ENCODE measurements at regions not wholly inside any gene's neighbourhood (a gene's known extent, or its start where the extent isn't known, plus 50 kb on each side); places are given as distances from the start of the nearest gene placed in this dataset.

- TF ChIP-seq POLR2A (IDR thresholded peaks at IDR 0.05; ENCODE audit: low read depth, low read length), result no peak
- TF ChIP-seq JUN (IDR thresholded peaks at IDR 0.05; ENCODE audit: borderline replicate concordance, insufficient read depth, insufficient read length, low read depth), result no peak
- no peak for TF ChIP-seq MAX (IDR thresholded peaks at IDR 0.05; ENCODE audit: insufficient read depth, insufficient read length)
- no peak for TF ChIP-seq FOS (IDR thresholded peaks at IDR 0.05; ENCODE audit: borderline replicate concordance, insufficient read depth, low read length)
- TF ChIP-seq MYC (IDR thresholded peaks at IDR 0.05; ENCODE audit: low read depth, low read length), result no peak
- TF ChIP-seq EZH2 (IDR thresholded peaks at IDR 0.05; ENCODE audit: borderline replicate concordance, low read depth, low read length, severe bottlenecking), result no peak
- TF ChIP-seq CTCF (IDR thresholded peaks at IDR 0.05; ENCODE audit: extremely low read depth in 1 of 2, insufficient read depth in 1 of 2, low read depth in 1 of 2, low read length in 2 of 2), result no peak
- TF ChIP-seq GATA2 (IDR thresholded peaks at IDR 0.05; ENCODE audit: insufficient read depth, insufficient read length, low read depth, low read length), result no peak
- no TSS peak for BruUV-seq (replicated peaks)
- Histone ChIP-seq H3K4me1 (ENCODE audit: control insufficient read depth, extremely low read depth, insufficient read depth, low read length) (peaks cover 10% of the 10 kb centered on the region), H3K9me1 (replicated peaks; ENCODE audit: control insufficient read depth, extremely low read depth, insufficient read depth, low read length) (no peaks in the 10 kb centered on the region), H3K4me3 (replicated peaks in 1 of 3; ENCODE audit: insufficient read depth in 1 of 3, low read depth in 1 of 3, low read length in 3 of 3) (no peak overlapping the region), H3K36me3 (ENCODE audit: control insufficient read depth in 2 of 2, extremely low read depth in 1 of 2, insufficient read depth in 2 of 2, low read length in 2 of 2) (no peaks in the 10 kb centered on the region), H3K9me3 (replicated peaks; ENCODE audit: control insufficient read depth, insufficient read depth, low read length) (no peaks in the 10 kb centered on the region), H3K27me3 (ENCODE audit: control insufficient read depth in 2 of 2, insufficient read depth in 2 of 2, low read length in 2 of 2) (peaks cover 2 to 4% of the 10 kb centered on the region in 2 experiments), H3K79me2 (ENCODE audit: control insufficient read depth, insufficient read depth, low read length) (no peaks in the 10 kb centered on the region), H3K27ac (ENCODE audit: insufficient read depth, low read depth, low read length) (no peak overlapping the region), H3K4me2 (ENCODE audit: insufficient read depth, low read length) (no peak overlapping the region), H2AFZ (ENCODE audit: low read depth, low read length) (no peak overlapping the region), H4K20me1 (replicated peaks; ENCODE audit: control insufficient read depth, extremely low read depth, insufficient read depth, low read length) (no peaks in the 10 kb centered on the region), H3K9ac (replicated peaks; ENCODE audit: extremely low read depth, insufficient read depth, low read length) (no peak overlapping the region)
- DNase-seq (ENCODE audit: low read depth, low spot score) (no peak), FAIRE-seq (no peak)
- ChIA-PET POLR2A (no interaction called here), CTCF (interaction anchor here (0.6 to 6.3 kb wide), 36 partner anchors 9 to 784 kb away, joined by 3 to 64 read pairs (median 4); no protein-coding TSS in a partner anchor)
- dilution Hi-C loops (cut with MboI; ENCODE audit: extremely low pct_ligation_motif_present, low sequenced_read_pairs) (no loop called here), intact Hi-C loops (cut with micrococcal nuclease) (loop anchor here (1.0 to 5.0 kb wide), 6 partner anchors 67 to 678 kb away; no protein-coding TSS in a partner anchor)
Observed at GRCh38 chr6:16965689-16966088, 136.2 kb upstream of the STMND1 start.

Measured in endothelial cell of umbilical vein (primary cell).